GM23338 (cell line): ENCODE measurements at regions not wholly inside any gene's neighbourhood (a gene's known extent, or its start where the extent isn't known, plus 50 kb on each side); places are given as distances from the start of the nearest gene placed in this dataset.

Source experiments
- ATAC-seq: fragments of 200-7000 bp; cut with Tn5 transposase; 3 replicates; pipeline ENCODE4 v1.9.1; 2020
- DNase-seq: peaks from one replicate; pipeline ENCODE4 v3.0.0-alpha.2; 2015; ENCODE audit warnings: low spot score
- H2AFZ ChIP-seq: fragments of 200-600 bp; sonication (generic); 2 replicates; pipeline ENCODE4 v1.8.0; 2016; ENCODE audit warnings: antibody characterized with exemption, mild to moderate bottlenecking, moderate library complexity
- H3F3A ChIP-seq: fragments of 200-600 bp; sonication (generic); replicated peaks from 2 replicates; pipeline ENCODE4 v1.8.0; 2017; ENCODE audit warnings: antibody characterized with exemption, mixed run types, low read depth
- H3K27ac ChIP-seq: fragments of 200-600 bp; sonication (generic); 2 replicates; pipeline ENCODE4 v1.6.1; 2016; ENCODE audit warnings: low read depth
- H3K27me3 ChIP-seq: fragments of 200-600 bp; sonication (generic); 2 replicates; pipeline ENCODE4 v1.8.0; 2016; ENCODE audit warnings: mild to moderate bottlenecking, mixed run types, moderate library complexity; ENCODE audit not compliant: insufficient read depth
- H3K36me3 ChIP-seq: fragments of 200-600 bp; sonication (generic); 2 replicates; pipeline ENCODE4 v1.8.0; 2016; ENCODE audit warnings: mild to moderate bottlenecking; ENCODE audit not compliant: insufficient read depth
- H3K4me1 ChIP-seq: fragments of 200-600 bp; sonication (generic); 2 replicates; pipeline ENCODE4 v1.8.0; 2016; ENCODE audit warnings: mild to moderate bottlenecking, moderate library complexity; ENCODE audit not compliant: insufficient read depth
- H3K4me2 ChIP-seq: fragments of 200-600 bp; sonication (generic); 2 replicates; pipeline ENCODE4 v1.7.1; 2017; ENCODE audit warnings: mixed run types
- H3K4me3 ChIP-seq: fragments of 200-600 bp; sonication (generic); 2 replicates; pipeline ENCODE4 v1.6.1; 2016; ENCODE audit warnings: mixed run types
- H3K79me2 ChIP-seq: fragments of 200-600 bp; sonication (generic); replicated peaks from 2 replicates; pipeline ENCODE4 v1.8.0; 2017; ENCODE audit warnings: mild to moderate bottlenecking; ENCODE audit not compliant: insufficient read depth
- H3K9me2 ChIP-seq: fragments of 200-600 bp; sonication (generic); 2 replicates; pipeline ENCODE4 v1.8.0; 2017; ENCODE audit not compliant: insufficient read depth
- H4K20me1 ChIP-seq: fragments of 200-600 bp; sonication (generic); replicated peaks from 2 replicates; pipeline ENCODE4 v1.8.0; 2017; ENCODE audit warnings: mild to moderate bottlenecking; ENCODE audit not compliant: insufficient read depth
- H3K27ac Mint-ChIP-seq: 2 replicates; pipeline ENCODE4 v1.8.0; 2020; ENCODE audit warnings: inconsistent platforms, mild to moderate bottlenecking, moderate library complexity, mixed read lengths
- H3K27me3 Mint-ChIP-seq: 3 replicates; pipeline ENCODE4 v1.8.0; 2022; ENCODE audit warnings: low read depth, mild to moderate bottlenecking, moderate library complexity, mixed read lengths, inconsistent platforms; ENCODE audit not compliant: insufficient read depth, poor library complexity
- H3K36me3 Mint-ChIP-seq: 3 replicates; pipeline ENCODE4 v1.8.0; 2021; ENCODE audit warnings: low read depth, mild to moderate bottlenecking, inconsistent platforms, moderate library complexity, mixed read lengths
- H3K4me1 Mint-ChIP-seq: 3 replicates; pipeline ENCODE4 v1.8.0; 2020; ENCODE audit warnings: mild to moderate bottlenecking, inconsistent platforms, mixed read lengths
- H3K4me3 Mint-ChIP-seq: 3 replicates; pipeline ENCODE4 v1.8.0; 2021; ENCODE audit warnings: moderate library complexity, mild to moderate bottlenecking, inconsistent platforms, mixed read lengths
- H3K9me3 Mint-ChIP-seq: 3 replicates; pipeline ENCODE4 v1.8.0; 2020; ENCODE audit warnings: moderate library complexity, mild to moderate bottlenecking, inconsistent platforms, mixed read lengths
- CREB1 ChIP-seq: fragments of 250-450 bp; sonication (Bioruptor Pico); IDR thresholded peaks from 2 replicates; pipeline ENCODE4 v1.5.0; 2020; ENCODE audit warnings: low read depth, mild to moderate bottlenecking, moderate library complexity
- ETS1 ChIP-seq: IDR thresholded peaks from 2 replicates; pipeline ENCODE4 v1.6.1; 2016; ENCODE audit warnings: antibody characterized with exemption
- EZH2phosphoT487 ChIP-seq: fragments of 200-600 bp; sonication (generic); IDR thresholded peaks from one replicate; pipeline ENCODE4 v1.8.1; 2018; ENCODE audit warnings: antibody characterized with exemption; ENCODE audit not compliant: unreplicated experiment
- JUNB ChIP-seq: IDR thresholded peaks from one replicate; pipeline ENCODE4 v1.6.1; 2016; ENCODE audit warnings: antibody characterized with exemption; ENCODE audit not compliant: unreplicated experiment
- NANOG ChIP-seq: IDR thresholded peaks from 2 replicates; pipeline ENCODE4 v1.6.1; 2016; ENCODE audit warnings: antibody characterized with exemption, borderline replicate concordance
- POLR2AphosphoS5 ChIP-seq: IDR thresholded peaks from 2 replicates; pipeline ENCODE4 v1.6.1; 2016; ENCODE audit warnings: antibody characterized with exemption, low read depth
- ZNF114 ChIP-seq: fragments of 250-450 bp; sonication (Bioruptor Pico); IDR thresholded peaks from 2 replicates; pipeline ENCODE4 v1.5.0; 2020; ENCODE audit warnings: mild to moderate bottlenecking, moderate library complexity
- ZNF331 ChIP-seq: fragments of 250-450 bp; sonication (Bioruptor Pico); IDR thresholded peaks from 2 replicates; pipeline ENCODE4 v1.5.0; 2020; ENCODE audit warnings: low read depth, mild to moderate bottlenecking, moderate library complexity
- ZNF462 ChIP-seq: fragments of 250-450 bp; sonication (Bioruptor Pico); IDR thresholded peaks from 2 replicates; pipeline ENCODE4 v1.5.0; 2020; ENCODE audit warnings: mild to moderate bottlenecking, moderate library complexity

GRCh38 chr2:238790833-238791230 is 57.1 kb upstream of the TWIST2 start:
- no peak overlapping the region for H3K27ac ChIP-seq
- no peak for TF ChIP-seq JUNB
- no peak for TF ChIP-seq ZNF331 (CRISPR knock-in tag)
- TF ChIP-seq POLR2AphosphoS5: no peak
- no peak for TF ChIP-seq ZNF114 (CRISPR knock-in tag)
- no peak for TF ChIP-seq ETS1
- no peak for TF ChIP-seq NANOG
- TF ChIP-seq CREB1 (CRISPR knock-in tag): no peak
- no peaks in the 10 kb centered on the region for H3K4me1 ChIP-seq
- no peaks in the 10 kb centered on the region for H4K20me1 ChIP-seq
- Mint-ChIP-seq H3K36me3 (no peaks in the 10 kb centered on the region; the same call in 2 of the 3 replicates), H3K4me1 (peaks cover 5% of the 10 kb centered on the region; the same call in 2 of the 3 replicates), H3K27ac (no peak overlapping the region), H3K9me3 (peaks cover 9% of the 10 kb centered on the region; the same call in 2 of the 3 replicates), H3K27me3 (peaks cover 7% of the 10 kb centered on the region), H3K4me3 (no peak overlapping the region)
- H3K27me3 ChIP-seq: no peaks in the 10 kb centered on the region
- H3K79me2 ChIP-seq: no peaks in the 10 kb centered on the region
- H3K4me3 ChIP-seq: no peak overlapping the region
- ATAC-seq: no peak
- H2AFZ ChIP-seq: no peak overlapping the region
- H3F3A ChIP-seq: no peaks in the 10 kb centered on the region
- no peak overlapping the region for H3K4me2 ChIP-seq
- no peaks in the 10 kb centered on the region for H3K36me3 ChIP-seq
- H3K9me2 ChIP-seq: no peaks in the 10 kb centered on the region
- no peak for DNase-seq

DNA sequence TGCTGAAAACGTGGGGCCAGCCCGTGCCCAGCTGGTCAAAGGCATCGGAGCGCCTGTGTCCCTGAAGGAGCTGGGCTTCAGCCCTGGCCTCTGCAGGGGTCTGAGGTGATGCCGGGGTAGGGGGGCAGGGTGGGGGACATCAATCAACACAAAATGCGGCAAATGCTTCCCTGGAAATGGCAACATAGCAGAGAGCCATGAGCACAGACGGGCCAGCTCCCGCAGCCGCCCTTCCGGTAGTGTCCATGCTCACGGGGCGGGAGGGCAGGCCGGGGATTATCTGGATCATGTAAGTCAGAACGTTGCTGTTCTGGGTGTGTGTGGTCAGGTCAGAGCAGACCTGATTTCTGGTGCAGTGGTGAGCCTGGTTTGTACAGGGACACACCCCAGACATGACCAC is 56.5 kb upstream of the TWIST2 start:
- Histone ChIP-seq H3K79me2 (no peaks in the 10 kb centered on the region), H3K4me2 (no peak overlapping the region), H3K27me3 (no peaks in the 10 kb centered on the region), H3K27ac (no peak overlapping the region), H3F3A (no peaks in the 10 kb centered on the region), H2AFZ (no peak overlapping the region), H3K36me3 (no peaks in the 10 kb centered on the region), H3K4me1 (no peaks in the 10 kb centered on the region), H3K9me2 (no peaks in the 10 kb centered on the region), H3K4me3 (no peak overlapping the region), H4K20me1 (no peaks in the 10 kb centered on the region)
- no peak overlapping the region for H3K4me3 Mint-ChIP-seq
- DNase-seq (no peak), ATAC-seq (no peak)
- peaks cover 5% of the 10 kb centered on the region; the same call in 2 of the 3 replicates for H3K4me1 Mint-ChIP-seq
- H3K27me3 Mint-ChIP-seq: peaks cover 7% of the 10 kb centered on the region
- H3K36me3 Mint-ChIP-seq: no peaks in the 10 kb centered on the region; the same call in 2 of the 3 replicates
- peaks cover 9% of the 10 kb centered on the region; the same call in 2 of the 3 replicates for H3K9me3 Mint-ChIP-seq
- TF ChIP-seq ZNF114 (CRISPR knock-in tag) (no peak), EZH2phosphoT487 (no peak)
- no peak overlapping the region for H3K27ac Mint-ChIP-seq

DNA sequence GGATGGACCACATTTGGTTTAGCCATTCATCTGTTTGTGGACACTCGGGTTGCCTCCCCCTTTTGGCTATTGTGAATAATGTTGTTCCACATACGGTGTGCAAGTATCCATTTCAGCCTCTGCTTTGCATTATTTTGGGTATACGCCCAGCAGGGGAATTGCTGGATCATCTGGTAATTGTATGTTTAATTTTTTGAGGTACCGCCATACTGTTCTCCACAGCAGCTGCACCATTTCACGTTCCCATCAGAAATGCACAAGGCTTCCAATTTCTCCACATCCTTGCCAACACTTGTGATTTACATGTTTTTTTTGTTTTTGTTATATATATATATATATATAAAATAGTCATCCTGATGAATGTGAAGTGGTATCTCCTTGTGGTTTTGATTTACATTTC is 54.6 kb upstream of the TWIST2 start:
- Histone ChIP-seq H3F3A (no peaks in the 10 kb centered on the region), H3K4me1 (no peaks in the 10 kb centered on the region), H3K27ac (no peak overlapping the region), H3K27me3 (no peaks in the 10 kb centered on the region), H3K4me2 (no peak overlapping the region), H3K36me3 (no peaks in the 10 kb centered on the region), H3K4me3 (no peak overlapping the region), H3K79me2 (no peaks in the 10 kb centered on the region), H4K20me1 (no peaks in the 10 kb centered on the region), H3K9me2 (no peaks in the 10 kb centered on the region), H2AFZ (no peak overlapping the region)
- Mint-ChIP-seq H3K27me3 (peaks cover 5% of the 10 kb centered on the region), H3K9me3 (peaks cover 9% of the 10 kb centered on the region; the same call in 2 of the 3 replicates), H3K36me3 (no peaks in the 10 kb centered on the region; the same call in 1 of the 3 replicates), H3K4me1 (peaks cover 5% of the 10 kb centered on the region; the same call in 2 of the 3 replicates), H3K4me3 (no peak overlapping the region), H3K27ac (no peak overlapping the region)
- ATAC-seq (no peak), DNase-seq (no peak)
- TF ChIP-seq ZNF331 (CRISPR knock-in tag): no peak
- no peak for TF ChIP-seq CREB1 (CRISPR knock-in tag)
- no peak for TF ChIP-seq JUNB
- no peak for TF ChIP-seq ZNF462 (CRISPR knock-in tag)
